ENCODE measurements at regions not wholly inside any gene's neighbourhood (a gene's known extent, or its start where the extent isn't known, plus 50 kb on each side); places are given as distances from the start of the nearest gene placed in this dataset.

DNA sequence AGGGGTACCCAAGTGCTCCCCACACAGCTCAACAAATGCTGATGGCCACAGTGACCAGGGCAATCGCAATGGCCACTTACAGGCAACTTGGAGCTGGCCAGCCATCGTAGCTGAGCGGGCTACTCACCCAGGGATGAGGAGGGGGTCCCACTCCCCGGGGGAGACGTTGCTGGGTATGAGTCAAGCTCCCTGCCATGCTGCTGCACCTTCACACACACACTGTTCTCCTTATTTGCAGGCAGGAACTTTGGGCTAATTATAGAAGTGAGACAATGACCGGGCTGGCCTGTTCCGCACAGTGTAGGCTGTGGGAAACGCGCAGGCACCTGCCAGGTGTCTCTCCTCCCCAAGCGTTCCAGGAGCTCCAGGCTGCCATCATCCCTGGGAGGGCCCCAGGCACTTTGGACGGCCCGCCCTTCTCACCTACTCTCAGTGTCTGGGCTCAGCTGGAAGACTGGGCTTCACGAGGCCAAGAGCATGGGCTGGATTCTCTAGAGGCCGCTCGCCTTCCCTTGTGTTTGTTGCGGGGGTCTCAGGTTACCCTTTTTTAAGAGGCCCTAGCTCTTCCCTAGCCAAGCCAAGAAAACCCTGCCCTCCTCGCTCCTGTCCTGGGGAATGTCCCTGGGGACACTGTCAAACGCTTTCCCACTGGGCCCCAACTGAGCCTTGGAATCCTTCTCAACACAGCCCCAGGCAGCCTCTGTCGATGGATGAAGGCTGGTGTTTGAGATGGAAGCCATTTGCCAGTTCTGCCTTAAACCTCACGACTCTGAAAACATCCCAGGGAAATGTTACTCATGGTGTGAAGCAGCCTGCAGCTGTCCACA, 73.0 kb downstream of the RTL6 start:
- no peak overlapping the region for H3K4me3 ChIP-seq (ENCODE audit: low read length)
- no peak for DNase-seq (ENCODE audit: low read depth, low spot score)

DNA sequence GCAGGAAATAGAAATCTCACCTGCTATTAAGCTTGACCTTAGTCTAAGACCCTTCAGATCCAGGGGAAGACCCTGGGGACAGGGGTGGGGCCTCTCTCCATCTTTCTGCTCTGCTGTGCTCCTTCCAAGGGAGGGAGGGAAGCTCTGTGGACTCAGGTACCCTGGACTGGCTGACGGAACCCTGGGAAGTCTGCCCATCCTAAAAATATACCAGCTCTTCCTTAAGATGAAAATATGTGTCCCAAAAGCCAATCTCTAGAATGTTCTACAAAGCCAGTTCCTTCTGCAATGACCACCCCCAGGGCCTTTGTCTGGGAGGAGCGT, 73.7 kb downstream of the RTL6 start:
- no peak overlapping the region for H3K4me3 ChIP-seq (ENCODE audit: low read length)
- no peak for DNase-seq (ENCODE audit: low read depth, low spot score)

DNA sequence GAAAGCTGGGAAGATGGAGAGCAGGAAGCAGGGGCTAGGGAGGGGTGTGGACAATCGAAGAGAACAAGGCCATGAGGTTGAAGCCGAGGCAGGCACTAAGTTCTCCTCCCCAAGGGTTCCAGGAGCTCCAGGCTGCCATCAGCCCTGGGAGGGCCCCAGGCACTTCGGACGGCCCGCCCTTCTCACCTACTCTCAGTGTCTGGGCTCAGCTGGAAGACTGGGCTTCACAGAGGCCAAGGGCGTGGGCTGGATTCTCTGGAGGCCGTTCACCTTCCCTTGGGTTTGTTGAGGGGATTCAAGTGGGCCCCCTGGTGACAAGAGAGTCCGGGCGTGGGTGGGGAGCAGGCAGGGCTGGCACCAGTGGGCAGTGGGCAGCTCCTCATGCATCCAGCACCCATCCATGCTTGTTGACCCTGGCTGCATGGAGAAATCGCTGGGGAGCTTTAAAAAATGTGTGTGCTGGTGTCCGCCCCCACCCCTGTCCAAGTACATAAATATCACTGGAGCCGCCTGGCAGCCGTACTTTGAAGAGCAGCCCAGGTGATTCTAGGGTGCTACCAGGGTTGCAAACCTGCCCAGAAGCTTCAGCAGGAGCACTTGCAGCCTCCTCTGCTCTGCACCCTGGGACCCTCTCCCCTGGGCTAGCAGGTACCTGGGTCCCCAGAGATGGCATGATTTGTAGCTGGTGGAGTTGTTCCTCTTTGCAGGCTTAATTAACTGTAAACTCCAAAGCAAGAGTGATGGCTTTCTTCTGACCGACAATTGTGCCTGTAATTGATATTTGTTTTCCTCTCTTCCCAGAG, 74.3 kb downstream of the RTL6 start:
- no peak overlapping the region for H3K4me3 ChIP-seq (ENCODE audit: low read length)
- DNase-seq (ENCODE audit: low read depth, low spot score) = no peak

DNA sequence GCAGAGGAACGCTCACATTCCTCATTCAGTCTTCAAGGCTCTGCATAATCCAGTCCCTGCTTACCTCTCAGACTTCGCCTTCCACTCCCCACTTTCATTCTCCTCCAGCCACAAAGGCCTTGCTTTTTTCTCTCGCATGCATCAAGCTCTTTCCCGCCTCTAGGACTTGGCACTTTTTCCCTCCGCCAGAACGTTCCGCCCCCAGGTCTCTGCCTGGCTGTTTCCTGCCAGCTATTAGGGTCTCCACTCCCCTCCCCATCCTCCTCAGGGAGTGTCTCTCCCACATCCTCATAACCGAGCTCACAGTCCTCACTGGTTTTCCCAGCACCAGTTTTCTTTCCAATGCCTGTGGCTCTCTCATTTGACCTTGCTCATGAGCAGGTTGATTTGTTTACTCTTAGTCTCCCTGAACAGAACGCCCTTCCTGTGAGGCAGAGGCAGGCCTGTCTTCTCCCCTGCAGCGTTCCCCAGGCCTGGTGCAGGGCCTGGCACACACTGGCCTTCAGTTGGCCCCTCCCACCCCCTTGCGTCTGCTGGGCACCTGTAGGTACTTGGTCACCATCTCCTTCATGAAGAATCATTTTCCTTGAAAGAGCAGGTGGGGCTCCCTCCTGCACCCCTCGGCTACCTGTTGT, 75.2 kb downstream of the RTL6 start:
- DNase-seq (ENCODE audit: low read depth, low spot score) = no peak
- no peak overlapping the region for H3K4me3 ChIP-seq (ENCODE audit: low read length)

DNA sequence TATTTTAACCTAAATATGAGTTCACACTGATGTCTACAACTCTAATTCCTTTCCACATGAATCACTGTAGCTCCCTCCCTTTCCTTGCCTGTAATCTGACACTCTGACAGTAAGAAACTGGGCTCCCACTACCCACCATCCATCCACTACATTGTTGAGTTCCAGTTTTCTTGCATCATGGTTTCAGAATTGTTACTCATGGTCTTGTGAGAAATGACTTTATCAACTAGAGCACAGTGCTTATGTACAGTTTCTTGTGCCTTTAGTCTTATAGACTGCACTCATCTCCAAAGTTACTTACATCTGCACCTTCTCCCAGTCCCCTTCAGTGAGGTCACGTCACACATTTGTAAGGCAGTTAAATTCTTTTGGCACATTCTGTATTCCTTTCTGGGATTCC, 78.6 kb downstream of the RTL6 start:
- no peak for DNase-seq (ENCODE audit: low read depth, low spot score)

DNA sequence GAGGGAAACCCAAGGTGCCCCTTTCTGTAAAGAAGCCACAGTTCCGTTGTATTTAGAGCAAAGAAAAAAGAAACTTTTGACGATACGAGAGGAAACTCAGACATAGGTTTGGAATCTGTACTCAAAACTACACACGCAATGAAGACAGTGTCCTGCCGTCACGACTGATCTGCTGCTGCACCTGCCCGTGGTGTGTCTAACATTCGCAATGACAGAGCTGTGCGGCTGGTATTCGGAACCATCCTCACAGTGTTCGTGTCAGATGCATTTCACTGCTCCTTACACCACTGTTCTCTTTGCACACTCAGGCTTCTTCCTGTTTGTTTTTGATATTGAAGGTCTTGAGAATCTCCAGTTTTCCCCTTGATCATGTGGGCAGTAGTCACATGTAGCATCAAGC, 84.8 kb downstream of the RTL6 start:
- no peak for DNase-seq (ENCODE audit: low read depth, low spot score)
- H3K4me3 ChIP-seq (ENCODE audit: low read length) = no peak overlapping the region

More for the DNA sequence above, 78.6 kb downstream of the RTL6 start:
- H3K4me3 ChIP-seq (ENCODE audit: low read length) = no peak overlapping the region

DNA sequence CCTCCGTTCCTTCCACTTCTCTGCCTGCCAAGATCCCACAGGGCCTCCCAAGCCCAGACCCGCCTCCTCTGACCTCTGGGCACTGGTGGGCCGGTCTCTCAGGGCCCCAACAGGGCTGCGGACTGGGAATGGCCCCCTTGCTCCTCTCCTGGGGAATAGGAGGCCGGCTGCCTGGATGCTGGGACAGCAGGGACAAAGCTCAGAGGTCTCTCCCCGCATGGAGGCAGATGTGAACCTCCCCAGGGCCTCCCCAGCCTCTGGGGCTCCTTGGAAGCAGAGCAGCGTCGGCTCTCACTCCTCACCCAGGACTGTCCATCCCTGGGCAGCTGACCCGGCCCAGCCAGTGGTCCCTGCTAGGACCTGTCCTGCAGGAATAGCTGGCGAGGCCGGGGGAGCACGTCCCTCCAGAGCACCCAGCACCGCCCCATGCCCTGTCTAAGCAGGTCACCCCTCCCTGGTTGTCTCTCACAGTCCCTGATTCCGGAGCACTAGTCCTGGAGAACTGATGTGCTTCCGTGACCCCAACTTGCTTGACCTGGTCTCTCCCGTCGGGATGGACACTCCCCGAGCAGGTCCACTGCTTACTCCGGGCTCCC, 85.8 kb downstream of the RTL6 start:
- no peak for DNase-seq (ENCODE audit: low read depth, low spot score)
- no peak overlapping the region for H3K4me3 ChIP-seq (ENCODE audit: low read length)

DNA sequence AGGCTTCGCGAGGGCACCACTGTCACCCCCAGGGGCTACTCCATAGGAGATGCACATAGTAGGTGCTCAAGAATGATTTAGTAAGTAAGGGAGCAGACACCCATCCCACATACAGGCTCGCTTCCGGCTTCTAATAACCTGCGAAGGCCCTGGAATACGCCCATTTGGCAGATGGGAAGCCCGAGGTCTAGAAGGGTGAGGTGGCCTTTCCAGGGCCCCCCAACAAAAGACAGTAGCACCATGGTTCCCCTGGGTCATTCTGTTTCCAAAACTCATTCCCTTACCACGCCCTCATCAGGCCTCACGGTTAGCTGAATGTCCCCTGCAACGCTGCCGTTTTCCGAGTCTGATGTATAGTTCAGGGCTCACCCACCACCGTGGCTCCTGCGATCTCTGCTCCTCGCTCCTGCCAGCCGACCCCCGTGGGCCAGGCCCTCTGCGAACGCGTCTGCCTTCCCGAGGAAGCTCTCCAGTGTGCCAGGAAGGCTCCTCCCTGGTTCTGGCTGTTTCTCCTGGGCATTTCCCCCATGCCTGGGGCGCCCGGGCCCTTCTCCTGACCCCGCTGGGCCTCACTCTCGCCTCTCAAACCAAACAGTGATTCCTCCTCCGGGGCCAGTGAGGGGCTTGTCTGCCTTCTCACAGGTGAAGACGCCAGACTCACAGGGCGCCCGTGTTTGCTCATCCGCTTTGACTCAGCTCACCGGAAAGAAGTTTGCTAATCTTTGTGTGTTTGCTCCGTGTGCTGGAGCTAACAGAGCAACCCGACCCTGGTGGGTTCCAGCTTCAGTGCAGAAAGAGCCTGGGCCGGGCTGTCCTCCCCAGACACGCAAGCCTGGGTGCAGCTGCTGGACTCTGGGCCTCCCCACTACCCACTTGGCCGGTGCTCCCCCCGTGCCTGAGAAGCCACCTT, 86.6 kb downstream of the RTL6 start:
- no peak for DNase-seq (ENCODE audit: low read depth, low spot score)
- no peak overlapping the region for H3K4me3 ChIP-seq (ENCODE audit: low read length)

DNA sequence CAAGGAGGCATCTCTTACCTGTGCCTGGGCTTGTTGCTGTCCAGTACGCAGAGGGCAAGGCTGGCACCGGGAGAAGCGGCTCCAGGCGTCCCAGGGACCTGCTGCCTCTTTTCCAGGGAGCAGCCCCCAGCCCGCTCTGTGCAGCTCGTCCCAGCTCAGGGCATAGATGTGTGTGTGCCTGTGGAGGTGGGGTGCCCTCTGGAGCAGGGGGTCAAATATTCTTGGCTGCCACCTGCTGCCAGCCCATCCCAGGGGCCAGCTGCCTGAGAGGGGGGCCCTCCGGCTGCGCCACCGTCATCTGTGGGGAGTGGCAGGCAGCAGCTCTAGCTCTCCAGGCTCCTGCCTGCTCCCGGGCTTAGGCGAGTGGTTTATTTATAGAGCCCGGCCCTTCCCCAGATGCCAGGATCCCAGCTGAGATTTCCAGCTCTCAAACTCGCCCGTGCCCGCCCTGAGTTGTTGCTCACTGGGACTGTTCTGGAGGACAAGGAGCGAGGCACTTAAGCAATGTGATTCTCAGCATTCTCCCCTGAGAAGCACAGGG, 87.5 kb downstream of the RTL6 start:
- DNase-seq (ENCODE audit: low read depth, low spot score) = no peak
- H3K4me3 ChIP-seq (ENCODE audit: low read length) = no peak overlapping the region

DNA sequence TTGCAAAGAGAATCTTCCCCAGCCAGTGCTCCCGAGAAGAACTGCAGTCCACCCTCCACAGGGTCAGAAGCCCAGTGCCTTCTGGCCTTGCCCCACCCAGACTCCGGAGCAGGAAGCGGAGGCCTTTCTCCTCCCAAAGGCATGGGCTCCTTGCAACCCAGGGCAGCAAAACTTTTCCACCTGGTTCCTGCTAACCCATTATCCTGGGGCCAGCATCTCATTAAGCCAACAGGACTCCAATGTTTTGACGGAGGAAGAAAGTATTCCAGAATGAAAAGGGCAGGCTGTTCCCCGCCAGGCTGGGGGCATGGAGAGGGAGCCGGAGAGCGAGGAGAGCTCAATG, 88.1 kb downstream of the RTL6 start:
- H3K4me3 ChIP-seq (ENCODE audit: low read length) = no peak overlapping the region
- DNase-seq (ENCODE audit: low read depth, low spot score) = no peak

DNA sequence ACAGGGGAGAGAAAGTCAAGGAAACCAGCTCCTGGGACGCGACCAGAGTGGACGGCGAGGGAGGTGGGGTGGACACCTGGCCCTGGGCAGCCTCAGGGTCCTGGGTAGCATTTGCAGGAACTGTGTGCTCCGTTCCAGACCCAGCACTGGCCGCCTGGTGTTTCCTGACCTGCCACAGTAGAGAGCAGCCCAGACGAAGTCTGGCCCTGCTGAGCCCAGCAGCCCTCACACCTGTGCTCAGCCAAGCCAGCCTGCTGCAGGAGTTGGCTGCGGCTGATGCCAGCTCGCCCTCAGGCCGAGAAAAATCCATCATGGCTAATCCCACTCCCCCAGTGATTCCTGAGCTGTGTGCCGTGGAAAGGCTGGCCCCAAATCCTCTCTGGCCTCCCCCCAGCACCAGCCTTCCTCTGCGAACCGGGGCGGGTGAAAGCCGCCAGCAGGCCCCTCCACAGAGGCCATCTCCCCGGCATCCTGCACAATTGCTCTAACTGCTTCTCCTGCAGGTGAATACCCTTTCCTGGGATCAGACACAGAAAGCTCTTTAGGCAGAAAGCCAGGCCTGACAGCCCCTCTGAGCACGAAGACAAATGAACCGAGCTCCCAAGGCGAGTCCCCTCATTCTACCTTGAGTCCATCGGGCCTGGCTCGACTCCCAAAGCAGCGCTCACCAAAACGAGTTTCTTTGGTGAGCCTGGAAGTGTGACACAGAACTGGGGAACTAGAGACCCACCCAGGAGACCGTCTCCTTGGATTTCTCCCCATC, 88.6 kb downstream of the RTL6 start:
- DNase-seq (ENCODE audit: low read depth, low spot score) = no peak
- H3K4me3 ChIP-seq (ENCODE audit: low read length) = no peak overlapping the region

DNA sequence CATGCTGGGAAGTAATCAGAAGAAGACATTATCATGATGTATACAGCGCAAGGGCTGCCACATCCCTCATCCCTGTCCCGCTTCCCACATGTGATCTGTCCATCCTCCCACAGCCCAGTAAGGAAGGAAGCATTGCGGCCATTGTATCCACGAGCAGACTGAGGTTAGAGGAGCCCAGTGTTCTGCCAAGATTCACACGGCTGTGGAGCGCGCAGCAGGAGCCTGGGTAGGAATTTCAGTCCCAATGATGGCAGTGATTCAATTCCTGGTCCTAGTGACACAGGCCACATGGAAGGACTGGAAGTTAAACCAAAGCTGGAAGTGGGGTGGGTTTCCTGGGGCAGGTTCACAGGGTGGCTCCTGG, 89.2 kb downstream of the RTL6 start:
- DNase-seq (ENCODE audit: low read depth, low spot score) = no peak

DNA sequence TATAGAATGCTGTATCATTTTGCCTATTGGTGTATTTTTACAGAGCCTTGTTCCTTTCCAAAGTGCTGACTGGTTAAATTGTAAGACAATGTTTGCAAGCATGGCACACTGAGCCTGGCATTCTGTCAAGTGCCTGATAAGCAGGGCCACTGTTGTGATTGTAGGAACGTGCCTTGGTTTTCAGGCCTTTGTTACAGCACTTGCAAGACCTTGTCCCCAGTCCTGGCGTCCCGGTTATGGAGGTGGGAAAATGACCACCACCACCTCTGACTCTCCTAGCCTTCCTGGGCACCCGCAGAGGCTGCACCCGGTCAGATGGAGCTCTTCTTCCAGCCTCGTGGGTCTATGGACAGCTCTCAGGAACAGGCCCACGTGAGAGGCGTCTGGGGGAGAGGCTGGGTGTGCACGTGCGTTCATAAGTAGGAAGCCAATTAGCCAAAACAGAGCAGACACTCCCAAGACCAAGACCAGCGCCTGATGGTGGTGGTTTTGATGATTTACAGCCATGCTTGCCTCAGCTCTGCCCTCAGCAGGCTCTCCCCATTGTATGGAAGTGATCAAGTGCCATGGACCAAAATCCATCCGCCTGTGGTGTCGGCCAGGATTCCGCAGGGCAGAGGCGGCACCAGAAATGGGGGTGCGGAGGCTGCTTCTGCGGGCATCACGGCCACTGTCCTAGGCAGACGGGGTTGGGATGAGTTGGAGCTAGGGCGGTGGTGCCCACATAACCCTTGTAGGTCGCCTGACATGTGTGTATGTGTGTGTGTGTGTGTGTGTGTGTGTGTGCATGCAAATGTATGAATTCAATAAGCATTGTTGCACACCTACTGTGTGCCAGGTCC, 89.8 kb downstream of the RTL6 start:
- DNase-seq (ENCODE audit: low read depth, low spot score) = no peak
- H3K4me3 ChIP-seq (ENCODE audit: low read length) = no peak overlapping the region

More for the DNA sequence above, 89.2 kb downstream of the RTL6 start:
- no peak overlapping the region for H3K4me3 ChIP-seq (ENCODE audit: low read length)

DNA sequence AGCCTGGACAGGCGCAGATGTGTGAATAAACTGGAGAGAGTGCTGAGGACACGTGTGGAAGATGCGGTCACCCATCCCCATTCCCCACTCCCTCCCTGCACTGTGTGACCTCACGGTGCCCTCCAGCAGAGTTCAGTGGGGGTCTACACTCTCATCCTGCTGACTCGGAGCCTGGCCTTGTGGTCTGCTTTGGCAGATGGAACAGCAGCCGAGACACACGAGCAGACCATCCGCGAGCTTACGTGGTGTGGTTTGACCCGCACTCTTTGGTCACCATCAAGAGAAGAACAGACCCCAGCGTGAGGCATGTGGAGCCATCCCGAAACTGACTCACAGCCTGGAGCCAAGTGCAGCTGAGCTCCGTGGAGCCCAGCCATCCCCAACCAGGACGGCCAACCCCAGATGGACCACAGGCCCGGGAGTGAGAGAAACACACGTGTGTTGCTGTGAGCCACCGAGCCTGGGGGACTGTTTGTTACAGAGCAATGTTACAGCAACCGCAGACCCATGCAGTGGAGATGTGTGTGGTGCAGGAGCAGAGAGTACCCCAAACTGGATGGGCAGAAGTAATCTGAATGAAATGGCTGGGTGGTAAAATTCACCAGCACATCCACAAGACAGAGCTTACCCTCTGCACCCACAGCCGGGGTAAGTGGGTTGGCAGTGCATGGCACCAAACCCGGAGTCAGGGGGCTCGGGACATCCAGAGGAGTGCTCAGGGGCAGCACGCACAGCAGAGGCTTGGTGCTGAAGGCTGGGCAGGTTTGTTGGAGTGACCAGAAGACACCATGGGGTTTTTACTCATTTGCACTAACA, 90.7 kb downstream of the RTL6 start:
- no peak for DNase-seq (ENCODE audit: low read depth, low spot score)
- no peak overlapping the region for H3K4me3 ChIP-seq (ENCODE audit: low read length)

DNA sequence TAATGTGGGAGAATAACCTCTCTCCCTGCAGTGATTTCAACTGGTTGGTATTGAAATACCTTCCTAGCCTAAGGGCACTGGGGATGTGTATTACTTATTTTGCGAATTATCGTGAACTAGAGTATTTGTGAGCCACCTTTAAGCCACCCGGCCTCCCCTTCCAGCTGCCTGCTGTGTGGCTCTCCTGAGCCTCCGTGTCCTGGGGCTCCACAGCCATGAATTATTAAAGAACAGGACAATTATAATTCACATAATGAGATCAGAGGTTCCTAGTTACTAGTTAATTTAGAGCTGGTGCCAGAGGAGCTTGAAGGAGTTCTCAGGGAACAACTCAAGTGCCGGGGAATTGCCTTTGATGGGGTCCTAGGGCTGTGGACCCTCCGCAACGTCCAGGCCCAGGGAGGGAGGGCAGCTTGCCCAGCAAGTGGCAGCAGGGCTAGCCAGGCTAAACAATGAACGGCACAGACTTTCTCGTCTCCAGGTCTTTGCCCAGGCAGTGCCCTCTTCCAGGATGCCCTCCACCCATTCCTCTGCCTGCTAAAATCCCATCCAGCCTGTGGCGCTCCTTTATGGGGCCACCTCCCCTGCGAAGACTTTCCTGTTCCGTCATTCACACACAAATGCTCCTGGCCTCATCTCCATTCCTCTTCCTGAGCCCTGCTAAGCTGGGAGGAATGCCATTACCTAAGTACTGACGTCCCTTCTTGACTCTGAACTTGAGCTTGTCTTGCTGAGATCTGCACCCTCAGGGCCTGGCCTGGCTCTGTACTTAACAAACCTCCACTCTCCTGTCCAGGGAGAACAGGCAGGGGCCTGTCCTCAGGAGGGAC, 91.5 kb downstream of the RTL6 start:
- no peak for DNase-seq (ENCODE audit: low read depth, low spot score)
- no peak overlapping the region for H3K4me3 ChIP-seq (ENCODE audit: low read length)

DNA sequence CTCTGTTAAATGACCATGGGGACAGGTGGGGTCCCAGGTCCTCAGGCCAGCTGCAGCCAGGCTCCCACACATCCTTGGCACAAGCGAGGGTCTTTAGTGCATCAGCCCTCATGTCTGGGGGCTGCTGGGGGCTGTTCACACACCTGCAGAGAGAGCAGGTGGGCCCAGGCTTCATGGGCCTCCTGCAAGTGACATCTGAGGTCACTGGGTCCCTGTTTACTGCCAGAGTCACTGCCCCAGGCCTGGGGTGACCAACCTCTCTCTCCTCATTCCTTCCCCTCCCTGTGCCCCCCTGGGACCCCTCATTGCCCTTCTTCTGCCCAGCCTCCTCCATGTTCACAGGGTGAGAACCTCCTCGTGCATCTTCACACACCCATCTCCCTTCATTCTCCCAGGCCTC, 92.4 kb downstream of the RTL6 start:
- H3K4me3 ChIP-seq (ENCODE audit: low read length) = no peak overlapping the region

More for the DNA sequence above, 92.4 kb downstream of the RTL6 start:
- no peak for DNase-seq (ENCODE audit: low read depth, low spot score)
